Endodermal cell (in vitro differentiated cells): ENCODE measurements at regions not wholly inside any gene's neighbourhood (a gene's known extent, or its start where the extent isn't known, plus 50 kb on each side); places are given as distances from the start of the nearest gene placed in this dataset.
A peak's percentile ranks its signal among the peaks of the same experiment; 100 is the strongest.

Experiments used
- DNase-seq: peaks from one replicate; pipeline ENCODE4 v3.0.0-alpha.2; 2017
- H3K27ac ChIP-seq: 2 replicates; pipeline ENCODE4 v1.5.1; 2013; ENCODE audit warnings: mild to moderate bottlenecking, low read depth, low read length, moderate library complexity
- H3K27me3 ChIP-seq: 2 replicates; pipeline ENCODE4 v1.6.1; 2013; ENCODE audit warnings: mild to moderate bottlenecking, low read length, moderate library complexity; ENCODE audit not compliant: insufficient read depth, control insufficient read depth, poor library complexity, severe bottlenecking
- H3K36me3 ChIP-seq: 2 replicates; pipeline ENCODE4 v1.7.0; 2013; ENCODE audit warnings: mild to moderate bottlenecking, low read length, moderate library complexity; ENCODE audit not compliant: control insufficient read depth, insufficient read depth
- H3K4me1 ChIP-seq: one replicate; pipeline ENCODE4 v1.7.0; 2013; ENCODE audit warnings: low read length; ENCODE audit not compliant: control insufficient read depth, insufficient read depth
- H3K4me3 ChIP-seq: 2 replicates; pipeline ENCODE4 v1.5.1; 2013; ENCODE audit warnings: mild to moderate bottlenecking, low read length, moderate library complexity
- H3K9ac ChIP-seq: 2 replicates; pipeline ENCODE4 v1.6.1; 2013; ENCODE audit warnings: mild to moderate bottlenecking, low read length, moderate library complexity; ENCODE audit not compliant: poor library complexity, severe bottlenecking; ENCODE audit errors: extremely low read depth
- H3K9me3 ChIP-seq: 2 replicates; pipeline ENCODE4 v1.6.1; 2013; ENCODE audit warnings: mild to moderate bottlenecking, low read length, moderate library complexity; ENCODE audit not compliant: control insufficient read depth
- H3K27ac Mint-ChIP-seq: 2 replicates; pipeline ENCODE4 v1.8.0; 2020; ENCODE audit warnings: mixed read lengths
- H3K27me3 Mint-ChIP-seq: 2 replicates; pipeline ENCODE4 v1.8.0; 2021; ENCODE audit warnings: mild to moderate bottlenecking, mixed read lengths; ENCODE audit not compliant: insufficient read depth
- H3K36me3 Mint-ChIP-seq: 2 replicates; pipeline ENCODE4 v1.8.0; 2020; ENCODE audit warnings: low read depth, mixed read lengths
- H3K4me1 Mint-ChIP-seq: 2 replicates; pipeline ENCODE4 v1.8.0; 2020; ENCODE audit warnings: mixed read lengths
- H3K4me3 Mint-ChIP-seq: 2 replicates; pipeline ENCODE4 v1.8.0; 2020; ENCODE audit warnings: mild to moderate bottlenecking, moderate library complexity, mixed read lengths
- H3K9me3 Mint-ChIP-seq: 2 replicates; pipeline ENCODE4 v1.8.0; 2020; ENCODE audit warnings: mild to moderate bottlenecking, mixed read lengths
- WGBS, 2 experiments: methylation state at CpG; one replicate each; pipeline versions ENCODE4 v1.1.5 to v1.1.7; 2013; ENCODE audit warnings: missing lambda C conversion rate in 2 of 2, mixed read lengths in 1 of 2; ENCODE audit not compliant: insufficient coverage in 1 of 2, insufficient read length in 1 of 2; 5-methylcytosine and 5-hydroxymethylcytosine counted together
- TF ChIP-seq, protein P1 (sequence below): fragments of 200-600 bp; sonication (generic); conservative IDR thresholded peaks from 2 replicates; pipeline ENCODE4 v1.5.0; 2021; ENCODE audit warnings: antibody characterized with exemption, mild to moderate bottlenecking

DNA sequence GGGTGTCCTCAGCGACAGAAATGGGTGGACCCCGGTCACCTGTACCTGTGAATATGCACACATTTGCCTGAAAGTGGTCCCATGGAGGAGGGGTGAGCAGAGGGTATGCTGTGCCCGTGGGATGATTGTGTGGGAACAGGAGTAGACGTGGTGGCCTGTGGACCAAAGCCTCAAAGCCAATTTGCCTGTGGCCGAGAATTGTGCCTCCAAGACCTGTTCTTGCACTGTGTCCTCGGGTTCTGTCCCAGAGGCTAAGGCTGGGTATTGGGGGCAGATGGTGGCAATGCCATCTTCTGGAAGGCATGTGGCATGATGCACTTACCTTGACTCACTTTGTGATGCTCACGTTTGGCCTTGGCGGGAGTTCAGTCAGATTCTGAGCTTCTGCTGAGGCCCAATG, 351.0 kb downstream of the TCERG1L start:
- H3K4me3 Mint-ChIP-seq = no peak overlapping the region
- Histone ChIP-seq H3K4me1 (no peaks in the 10 kb centered on the region), H3K4me3 (no peak overlapping the region), H3K27ac (no peak overlapping the region), H3K9me3 (no peaks in the 10 kb centered on the region), H3K9ac (no peak overlapping the region), H3K36me3 (no peaks in the 10 kb centered on the region), H3K27me3 (no peaks in the 10 kb centered on the region)
- H3K27ac Mint-ChIP-seq = no peak overlapping the region
- no peaks in the 10 kb centered on the region for H3K27me3 Mint-ChIP-seq
- DNase-seq = peak; percentile 17
- H3K4me1 Mint-ChIP-seq = no peaks in the 10 kb centered on the region
- WGBS, 2 experiments = 89 to 91% methylated on average over 5 to 8 of the region's 8 CpGs
- TF ChIP-seq, protein P1, sequence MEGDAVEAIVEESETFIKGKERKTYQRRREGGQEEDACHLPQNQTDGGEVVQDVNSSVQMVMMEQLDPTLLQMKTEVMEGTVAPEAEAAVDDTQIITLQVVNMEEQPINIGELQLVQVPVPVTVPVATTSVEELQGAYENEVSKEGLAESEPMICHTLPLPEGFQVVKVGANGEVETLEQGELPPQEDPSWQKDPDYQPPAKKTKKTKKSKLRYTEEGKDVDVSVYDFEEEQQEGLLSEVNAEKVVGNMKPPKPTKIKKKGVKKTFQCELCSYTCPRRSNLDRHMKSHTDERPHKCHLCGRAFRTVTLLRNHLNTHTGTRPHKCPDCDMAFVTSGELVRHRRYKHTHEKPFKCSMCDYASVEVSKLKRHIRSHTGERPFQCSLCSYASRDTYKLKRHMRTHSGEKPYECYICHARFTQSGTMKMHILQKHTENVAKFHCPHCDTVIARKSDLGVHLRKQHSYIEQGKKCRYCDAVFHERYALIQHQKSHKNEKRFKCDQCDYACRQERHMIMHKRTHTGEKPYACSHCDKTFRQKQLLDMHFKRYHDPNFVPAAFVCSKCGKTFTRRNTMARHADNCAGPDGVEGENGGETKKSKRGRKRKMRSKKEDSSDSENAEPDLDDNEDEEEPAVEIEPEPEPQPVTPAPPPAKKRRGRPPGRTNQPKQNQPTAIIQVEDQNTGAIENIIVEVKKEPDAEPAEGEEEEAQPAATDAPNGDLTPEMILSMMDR = no peak
- no peaks in the 10 kb centered on the region for H3K36me3 Mint-ChIP-seq
- no peaks in the 10 kb centered on the region for H3K9me3 Mint-ChIP-seq

DNA sequence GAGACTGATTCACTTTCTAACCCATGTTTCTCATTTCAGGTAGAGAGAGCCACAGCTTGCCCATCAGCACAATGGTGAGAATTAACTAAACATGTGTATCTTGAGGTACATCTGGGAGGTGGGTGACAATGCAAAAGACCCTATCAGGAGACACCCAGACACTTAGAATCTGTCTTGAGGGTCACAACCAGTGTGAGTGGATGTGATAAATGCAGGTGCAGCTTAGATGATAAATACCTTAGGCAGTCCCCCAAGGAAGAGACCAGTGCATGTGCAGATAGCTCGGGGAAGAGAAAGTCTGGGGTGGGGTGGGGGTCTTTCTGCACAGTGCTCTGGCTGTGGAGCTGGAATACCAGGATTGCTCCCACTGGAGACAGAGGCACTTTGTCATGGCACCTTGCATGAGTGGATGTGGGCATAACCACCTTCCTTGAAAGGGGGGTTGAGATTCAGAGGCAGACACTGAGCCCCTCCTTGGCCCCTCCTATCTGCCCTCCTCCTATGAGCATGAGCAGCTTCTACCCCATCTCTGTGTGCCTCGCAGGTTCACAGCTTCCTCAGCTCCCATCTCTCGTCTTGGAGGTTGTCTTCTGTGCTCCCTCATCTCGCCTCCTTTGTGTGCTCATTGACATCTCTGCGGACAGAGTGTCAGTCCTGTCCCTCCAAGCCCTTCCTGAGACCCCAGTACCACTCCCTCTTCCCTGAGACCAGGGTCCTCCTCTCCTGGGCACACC, 349.8 kb downstream of the TCERG1L start:
- 89 to 97% methylated on average over 3 to 5 of the region's 5 CpGs for WGBS, 2 experiments
- H3K4me3 ChIP-seq = no peak overlapping the region
- no peaks in the 10 kb centered on the region for H3K36me3 ChIP-seq
- no peaks in the 10 kb centered on the region for H3K4me1 Mint-ChIP-seq
- TF ChIP-seq, protein P1 = no peak
- no peaks in the 10 kb centered on the region for H3K9me3 ChIP-seq
- no peaks in the 10 kb centered on the region for H3K36me3 Mint-ChIP-seq
- H3K27ac Mint-ChIP-seq = no peak overlapping the region
- no peaks in the 10 kb centered on the region for H3K27me3 ChIP-seq
- H3K4me3 Mint-ChIP-seq = no peak overlapping the region
- H3K9ac ChIP-seq = no peak overlapping the region
- H3K27ac ChIP-seq = no peak overlapping the region
- H3K27me3 Mint-ChIP-seq = no peaks in the 10 kb centered on the region
- H3K9me3 Mint-ChIP-seq = no peaks in the 10 kb centered on the region
- DNase-seq = peak; percentile 14
- no peaks in the 10 kb centered on the region for H3K4me1 ChIP-seq

DNA sequence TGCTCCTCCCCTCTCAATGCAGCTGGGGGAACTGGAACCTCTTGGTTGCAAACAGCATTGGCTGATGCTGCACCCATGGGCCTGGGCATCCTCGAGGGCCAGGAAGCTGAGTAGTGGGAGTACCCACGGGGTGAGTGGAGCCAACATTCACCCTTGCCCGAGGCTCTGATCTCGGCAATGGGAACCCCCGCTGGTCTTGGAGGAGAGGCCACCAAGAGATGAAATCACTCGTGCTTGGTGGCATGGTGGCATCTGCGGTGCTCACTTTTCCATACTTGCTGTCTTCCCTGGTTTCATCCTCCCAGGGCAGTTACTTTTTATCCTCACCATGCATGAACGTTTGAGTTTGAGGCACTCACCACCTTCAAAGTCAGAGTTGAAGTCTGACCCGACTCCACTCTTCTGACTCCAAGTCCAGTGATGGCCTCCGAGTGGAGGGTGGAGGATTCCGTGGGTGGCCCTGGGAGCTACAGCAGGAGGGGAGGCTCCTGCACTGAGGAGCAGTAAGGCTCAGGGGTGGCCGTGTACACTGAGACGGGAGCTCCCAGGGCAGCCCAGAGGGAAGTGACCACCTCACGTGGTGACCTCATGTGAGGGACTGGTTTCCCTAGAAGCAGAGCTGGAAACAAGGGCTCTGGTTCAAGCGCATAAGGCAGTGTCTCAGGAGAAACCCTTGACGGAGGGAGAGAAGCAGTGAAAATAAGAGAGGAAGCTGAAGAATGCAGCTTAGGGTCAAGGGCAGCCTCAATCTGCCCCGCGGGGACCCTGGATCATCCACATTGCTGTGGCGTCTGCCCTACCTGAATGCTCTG, 349.1 kb downstream of the TCERG1L start:
- Histone ChIP-seq H3K4me1 (no peaks in the 10 kb centered on the region), H3K9me3 (no peaks in the 10 kb centered on the region), H3K36me3 (no peaks in the 10 kb centered on the region), H3K4me3 (no peak overlapping the region), H3K27ac (no peak overlapping the region), H3K9ac (no peak overlapping the region), H3K27me3 (no peaks in the 10 kb centered on the region)
- Mint-ChIP-seq H3K4me3 (no peak overlapping the region), H3K27ac (no peak overlapping the region), H3K36me3 (no peaks in the 10 kb centered on the region), H3K27me3 (no peaks in the 10 kb centered on the region), H3K9me3 (no peaks in the 10 kb centered on the region), H3K4me1 (no peaks in the 10 kb centered on the region)
- DNase-seq = peak; percentile 8
- TF ChIP-seq, protein P1 = no peak
- 91 to 92% methylated on average over 14 to 19 of the region's 19 CpGs for WGBS, 2 experiments
